GM18861 (cell line): ENCODE measurements at regions not wholly inside any gene's neighbourhood (a gene's known extent, or its start where the extent isn't known, plus 50 kb on each side); places are given as distances from the start of the nearest gene placed in this dataset.
"Not testable (repeated sequence)": the region's sequence is repeated elsewhere in the genome, so short reads cannot be mapped to it uniquely, and the experiment has no call there.

ENCODE experiments used
- ATAC-seq: cut with Tn5 transposase; IDR thresholded peaks from one replicate; pipeline ENCODE4 v1.9.1; 2021; ENCODE audit not compliant: unreplicated experiment

DNA sequence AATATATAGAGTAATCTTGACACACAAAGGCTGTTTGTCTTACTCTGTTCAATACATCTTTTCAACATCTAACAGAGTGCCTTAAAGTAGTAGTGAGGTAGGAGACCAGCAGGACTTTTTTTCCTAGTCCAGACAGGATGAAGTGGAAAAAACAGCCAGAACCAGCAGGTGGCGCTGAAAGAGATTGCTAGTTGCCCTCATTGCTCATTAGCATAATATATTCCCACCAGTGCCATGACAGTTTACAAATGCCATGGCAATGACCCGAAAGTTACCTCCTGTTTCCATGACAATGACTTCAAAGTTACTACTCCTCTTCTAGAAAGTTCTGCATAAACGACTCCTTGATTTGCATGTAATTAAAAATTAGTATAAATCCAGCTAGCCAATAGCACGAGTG lies 387.4 kb downstream of the ACTL7B start:
- ATAC-seq: peak; percentile 62

- ATAC-seq: no peak
Measured at GRCh38 chr9:108467653-108468324, 388.0 kb downstream of the ACTL7B start.

DNA sequence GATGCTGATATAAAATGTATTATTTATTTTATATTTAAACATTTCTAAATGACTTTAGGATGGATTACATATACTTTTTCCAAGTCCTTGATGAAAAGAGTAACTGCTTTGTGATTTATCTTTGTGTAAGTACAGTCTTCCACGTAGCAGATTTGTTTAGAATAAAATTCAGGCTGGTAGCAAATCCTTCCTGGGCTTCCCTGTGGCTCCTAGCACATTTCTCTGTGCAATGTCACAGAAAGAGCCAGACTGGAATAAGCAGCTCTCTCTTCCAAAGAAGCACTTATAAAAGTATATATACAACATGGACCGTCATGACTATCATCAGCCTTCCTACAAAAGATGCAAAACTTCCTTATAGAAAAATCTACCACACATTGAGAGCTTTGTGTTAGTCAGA lies 388.6 kb downstream of the ACTL7B start:
- no peak for ATAC-seq

- ATAC-seq: no peak
Measured at GRCh38 chr9:108466304-108466703, 389.5 kb downstream of the ACTL7B start.

DNA sequence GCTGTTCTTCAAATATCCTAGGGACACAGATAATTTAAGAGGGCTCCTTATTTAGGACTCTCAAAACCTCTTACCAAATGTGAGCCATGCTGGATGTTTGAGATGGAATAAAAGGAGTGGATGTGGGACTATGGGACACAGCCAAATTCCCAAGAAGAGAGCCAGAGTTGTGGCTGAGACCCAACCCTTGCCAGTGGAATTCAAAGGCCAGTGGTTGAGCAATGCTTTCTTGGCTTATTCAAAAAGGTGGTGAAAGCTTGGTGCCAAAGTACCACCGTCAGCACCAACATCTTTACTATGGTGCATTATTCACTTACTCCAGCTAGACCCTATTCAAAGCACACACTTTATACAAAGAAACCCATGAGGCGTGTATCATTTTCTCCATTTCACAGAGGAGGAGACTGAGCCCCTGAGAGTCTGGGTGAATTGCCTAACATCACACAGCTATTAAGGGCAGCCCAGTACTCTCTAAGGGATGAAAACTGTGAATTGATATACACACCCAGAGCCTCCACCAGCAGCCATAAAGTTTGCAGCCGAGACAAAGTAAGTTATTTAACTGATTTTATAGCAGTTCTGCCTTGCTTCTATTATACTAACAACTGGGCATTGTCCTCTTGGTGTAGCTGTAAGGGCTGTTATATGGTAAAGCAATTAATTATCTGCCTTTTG lies 391.7 kb downstream of the ACTL7B start:
- ATAC-seq: no peak

DNA sequence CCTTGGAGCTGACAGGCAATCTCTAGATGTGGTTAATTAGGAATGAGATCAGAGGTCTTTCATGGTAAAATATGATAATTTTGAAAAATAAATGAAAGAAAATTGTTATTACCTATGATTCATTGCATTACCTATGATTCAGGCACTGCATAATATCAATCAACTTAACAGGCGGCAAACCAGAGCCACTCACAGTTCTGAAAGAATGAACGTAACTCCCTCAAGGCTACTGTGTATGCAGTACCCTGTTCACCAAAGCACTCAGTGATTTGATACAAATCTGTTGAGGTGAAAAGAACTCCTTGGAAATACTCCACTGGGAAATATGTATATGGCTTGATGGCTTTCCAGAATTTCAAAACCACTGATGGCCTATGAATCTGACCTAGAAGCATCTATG lies 398.9 kb downstream of the ACTL7B start:
- no peak for ATAC-seq

- ATAC-seq: no peak
Measured at GRCh38 chr9:108445431-108446071, 410.2 kb downstream of the ACTL7B start.

- ATAC-seq: no peak
Measured at GRCh38 chr9:108444400-108445358, 411.1 kb downstream of the ACTL7B start.

DNA sequence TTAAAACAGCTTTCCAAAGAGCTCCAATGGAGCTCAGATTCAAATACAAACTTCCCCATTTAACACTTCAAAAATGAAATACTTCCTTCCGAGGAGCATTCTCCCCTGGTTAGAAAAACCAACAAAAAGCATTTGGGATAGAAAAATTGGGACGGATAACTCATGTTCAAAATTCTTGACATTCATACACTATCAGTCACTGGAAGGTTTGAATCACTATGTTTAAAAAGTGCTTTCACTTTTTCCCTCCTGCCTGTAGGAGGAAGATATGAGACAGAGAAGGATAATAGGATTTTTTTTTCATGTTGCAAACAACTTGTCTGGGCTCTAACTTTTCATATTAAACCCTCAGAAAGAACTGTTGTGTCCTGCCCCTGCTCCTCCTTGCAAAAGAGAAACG lies 412.0 kb downstream of the ACTL7B start:
- ATAC-seq: no peak

DNA sequence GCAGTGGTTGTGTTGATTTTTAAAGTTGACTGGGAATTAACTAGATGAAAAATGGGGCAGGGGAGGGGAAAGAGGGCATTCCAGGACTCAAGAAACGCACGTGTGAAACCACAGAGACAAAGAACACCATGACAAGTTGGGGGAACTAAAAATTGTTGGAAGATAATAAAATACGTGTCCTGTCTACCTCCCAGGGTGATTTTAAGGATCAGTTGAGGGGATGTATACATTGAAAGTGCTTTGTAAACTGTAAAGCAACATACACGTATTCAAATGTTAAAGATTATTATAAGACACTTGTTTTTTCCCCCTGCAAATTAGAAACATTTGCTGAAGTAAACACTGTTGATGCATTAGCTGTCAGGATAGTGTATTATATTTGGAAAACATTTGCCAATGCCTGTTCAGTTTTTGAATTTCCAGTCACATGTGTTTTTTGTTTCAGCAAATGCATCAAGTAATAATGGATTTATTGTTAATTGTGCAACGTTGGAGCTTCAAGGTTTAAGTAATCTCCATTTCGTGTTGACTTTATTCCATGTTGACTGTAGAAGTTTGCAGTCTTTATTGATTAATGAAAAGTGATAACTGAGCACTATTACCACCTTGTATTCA lies 412.7 kb downstream of the ACTL7B start:
- no peak for ATAC-seq

DNA sequence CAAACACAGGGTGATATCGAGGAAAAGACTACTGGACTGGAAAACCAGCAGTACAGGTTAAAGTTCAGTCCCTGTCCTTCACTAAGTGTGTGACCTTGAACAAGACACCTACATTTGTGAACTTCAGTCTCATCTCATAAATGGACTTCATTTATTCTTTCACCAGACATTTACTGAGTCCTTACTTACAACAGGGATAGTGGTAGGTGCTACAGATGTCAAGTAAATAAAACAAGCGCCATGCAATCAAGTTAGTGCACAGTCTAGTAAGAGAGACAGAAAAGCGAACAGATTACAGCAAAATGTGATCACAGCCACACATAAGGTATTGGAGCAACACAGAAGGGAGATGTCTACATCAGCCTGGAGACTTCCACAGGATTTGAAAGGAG lies 413.2 kb downstream of the ACTL7B start:
- no peak for ATAC-seq

DNA sequence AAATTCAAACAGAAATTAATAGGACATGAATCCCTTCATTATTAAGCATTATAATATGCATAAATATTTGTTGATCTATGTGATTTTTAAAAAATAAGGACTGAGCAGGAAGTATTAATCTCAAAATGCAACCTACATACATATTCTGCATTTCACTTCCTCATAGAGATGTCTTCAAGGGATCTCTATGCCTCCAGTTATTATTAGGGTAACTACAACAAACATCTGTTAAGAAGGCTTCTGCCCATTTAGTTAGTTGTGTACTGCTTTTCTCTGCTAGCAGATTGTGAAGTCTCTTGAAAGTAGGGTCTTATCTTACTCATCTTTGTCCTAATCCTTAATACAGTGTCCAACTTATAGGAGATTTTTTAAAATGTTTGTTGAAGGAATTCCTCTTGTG lies 414.1 kb downstream of the ACTL7B start:
- no peak for ATAC-seq

DNA sequence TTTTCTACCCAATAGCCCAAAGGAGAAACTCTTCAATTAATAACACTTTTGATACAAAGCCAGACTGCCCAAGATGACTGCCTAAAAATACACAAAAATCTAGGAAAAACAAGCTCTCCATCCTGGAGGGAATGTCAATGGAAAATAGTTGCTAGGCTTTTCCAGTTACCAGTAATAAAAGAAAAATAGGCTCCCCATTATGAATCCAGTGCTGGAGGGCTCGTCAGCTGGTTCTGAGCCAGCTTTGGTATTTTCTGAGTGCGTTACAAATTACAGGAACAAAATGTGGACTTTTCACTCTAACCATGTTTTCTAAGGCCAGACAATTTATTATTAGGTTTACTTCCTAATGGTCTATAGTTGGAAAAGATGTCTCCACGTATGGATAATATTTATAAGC lies 414.5 kb downstream of the ACTL7B start:
- no peak for ATAC-seq

GRCh38 chr9:108439947-108440346 lies 415.8 kb downstream of the ACTL7B start:
- ATAC-seq: no peak

DNA sequence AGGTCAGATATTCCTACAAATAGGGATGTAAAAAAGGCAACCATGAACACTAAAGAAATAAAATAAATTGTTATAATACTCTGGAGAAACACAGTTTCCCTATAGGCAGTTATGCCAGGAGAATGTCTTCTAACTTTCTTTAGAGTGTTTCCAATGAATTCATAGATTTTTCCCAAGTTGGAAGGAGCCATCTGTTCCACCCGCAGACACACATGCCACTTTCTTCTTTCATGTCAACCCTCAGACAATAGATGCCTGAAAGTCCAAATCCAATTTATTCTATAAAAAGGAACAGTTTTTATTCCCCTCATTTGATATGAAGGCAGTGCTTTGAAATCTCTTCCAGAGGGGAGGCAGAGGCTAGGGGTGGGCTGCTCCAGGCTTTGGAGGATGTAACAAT lies 418.1 kb downstream of the ACTL7B start:
- no peak for ATAC-seq

- ATAC-seq: no peak
Measured at GRCh38 chr9:108436448-108436847, 419.3 kb downstream of the ACTL7B start.

- ATAC-seq: no peak
Measured at GRCh38 chr9:108434502-108434901, 421.3 kb downstream of the ACTL7B start.

- ATAC-seq: no peak
Measured at GRCh38 chr9:108434036-108434435, 421.8 kb downstream of the ACTL7B start.

GRCh38 chr9:108430655-108431054 lies 425.1 kb downstream of the ACTL7B start:
- ATAC-seq: no peak

DNA sequence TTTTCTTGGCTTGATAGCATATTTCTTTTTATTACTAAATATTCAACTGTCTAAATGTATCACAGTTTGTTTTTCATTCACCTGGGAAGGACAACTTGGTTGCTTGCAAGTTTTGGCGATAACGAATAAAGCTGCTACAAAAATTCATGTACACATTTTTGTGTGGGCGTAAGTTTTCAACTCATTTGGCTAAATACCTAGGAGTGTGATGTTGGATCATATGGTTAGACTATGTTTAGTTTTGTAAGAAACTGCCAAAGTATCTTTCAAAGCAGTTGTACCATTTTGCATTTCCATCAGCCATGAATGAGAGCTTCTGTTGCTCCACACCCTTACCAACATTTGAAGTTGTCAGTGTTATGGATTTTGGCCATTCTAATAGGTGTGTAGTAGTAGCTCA lies 428.0 kb downstream of the ACTL7B start:
- no peak for ATAC-seq

DNA sequence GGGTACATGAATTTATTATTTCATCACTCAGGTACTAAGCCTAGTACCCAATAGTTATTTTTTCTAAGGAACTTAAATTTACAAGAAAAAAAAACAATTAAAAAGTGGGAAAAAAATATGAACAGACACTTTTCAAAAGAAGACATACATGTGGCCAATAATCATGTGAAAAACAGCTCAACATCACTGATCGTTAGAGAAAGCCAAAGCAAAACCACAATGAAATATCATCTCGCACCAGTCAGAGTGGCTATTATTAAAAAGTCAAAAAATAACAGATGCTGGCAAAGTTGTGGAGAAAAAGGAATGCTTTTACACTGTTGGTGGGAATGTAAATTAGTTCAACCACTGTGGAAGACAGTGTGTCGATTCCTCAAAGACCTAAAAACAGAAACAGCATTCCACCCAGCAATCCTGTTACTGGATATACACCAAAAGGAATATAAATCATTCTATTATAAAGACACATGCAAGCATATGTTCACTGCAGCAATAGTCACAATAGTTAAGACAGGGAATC lies 429.3 kb downstream of the ACTL7B start:
- not testable (repeated sequence) for ATAC-seq
